KG1 (cell line): ENCODE measurements at regions not wholly inside any gene's neighbourhood (a gene's known extent, or its start where the extent isn't known, plus 50 kb on each side); places are given as distances from the start of the nearest gene placed in this dataset.
"Not testable (repeated sequence)": the region's sequence is repeated elsewhere in the genome, so short reads cannot be mapped to it uniquely, and the experiment has no call there.

ENCODE experiments used
- DNase-seq: peaks from one replicate; lab custom pipeline; 2025; lab: John Stamatoyannopoulos, UW

DNA sequence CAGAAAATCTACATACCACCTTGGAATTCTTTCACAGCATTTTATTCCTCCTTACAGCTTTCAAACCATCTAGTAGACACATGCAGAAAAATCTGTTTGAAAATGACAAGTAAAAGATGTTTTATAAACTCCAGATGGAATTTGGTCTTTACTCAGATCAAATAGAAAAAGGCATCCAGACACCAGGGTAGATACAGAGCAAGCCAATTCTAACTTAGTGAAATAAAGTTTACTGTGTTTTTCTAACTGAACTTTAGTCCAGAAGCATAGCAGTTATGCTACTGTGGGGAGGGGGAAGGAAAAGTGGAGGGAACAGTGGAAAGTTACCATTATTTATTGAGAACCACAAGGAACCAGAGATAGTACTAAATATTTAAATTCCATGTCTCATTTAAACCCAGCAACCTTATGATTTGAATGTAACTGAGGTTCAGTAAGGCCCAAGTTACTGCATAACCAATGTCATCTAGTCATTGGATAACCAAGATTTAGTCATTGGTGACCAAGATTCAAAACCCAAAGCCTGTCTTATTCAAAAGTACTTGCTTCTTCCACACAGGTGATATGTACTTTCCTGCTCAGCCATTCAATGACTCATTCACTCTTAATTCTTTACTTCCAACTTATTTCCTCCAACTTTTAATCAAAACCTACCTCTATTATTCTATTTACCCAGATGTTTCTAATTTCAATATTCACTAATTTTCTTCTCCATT, 57.7 kb downstream of the RAD51AP2 start:
- no peak for DNase-seq

DNA sequence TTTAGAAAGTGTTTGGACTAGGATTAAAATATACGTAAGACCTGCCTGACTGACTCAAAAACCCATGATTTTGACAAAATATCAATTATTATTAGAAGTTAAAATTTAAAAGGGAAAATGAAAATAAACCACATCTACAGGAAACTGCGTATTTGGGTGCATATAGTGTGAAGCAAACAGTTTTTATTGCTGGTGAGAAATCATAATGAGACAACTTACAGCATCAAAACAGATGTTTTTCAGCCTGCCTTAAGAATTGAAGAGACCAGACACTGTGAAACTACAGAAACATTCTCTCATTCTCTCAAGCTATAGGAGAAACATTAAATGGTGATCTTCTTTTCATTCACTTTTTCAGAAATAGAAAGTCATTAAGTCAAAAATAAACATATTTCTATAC, 62.9 kb downstream of the RAD51AP2 start:
- DNase-seq = no peak

DNA sequence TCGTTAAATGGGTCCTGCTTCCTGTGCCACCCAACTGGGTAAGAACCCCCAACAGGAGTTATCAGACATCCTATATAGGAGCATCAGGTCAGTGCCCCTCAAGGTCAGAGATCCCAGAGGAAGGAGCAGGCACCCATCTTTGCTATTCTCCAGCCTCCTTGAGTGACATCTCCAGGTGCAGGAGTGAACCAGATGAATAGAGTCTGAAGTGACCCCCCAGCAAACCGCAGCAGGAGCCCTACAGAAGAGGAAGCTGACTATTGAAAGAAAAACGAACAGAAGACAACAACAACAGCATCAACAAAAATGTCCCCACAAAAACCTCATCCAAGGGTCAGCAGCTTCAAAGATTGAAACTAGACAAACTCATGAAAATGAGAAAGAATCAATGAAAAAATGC, 72.0 kb downstream of the RAD51AP2 start:
- DNase-seq = not testable (repeated sequence)

DNA sequence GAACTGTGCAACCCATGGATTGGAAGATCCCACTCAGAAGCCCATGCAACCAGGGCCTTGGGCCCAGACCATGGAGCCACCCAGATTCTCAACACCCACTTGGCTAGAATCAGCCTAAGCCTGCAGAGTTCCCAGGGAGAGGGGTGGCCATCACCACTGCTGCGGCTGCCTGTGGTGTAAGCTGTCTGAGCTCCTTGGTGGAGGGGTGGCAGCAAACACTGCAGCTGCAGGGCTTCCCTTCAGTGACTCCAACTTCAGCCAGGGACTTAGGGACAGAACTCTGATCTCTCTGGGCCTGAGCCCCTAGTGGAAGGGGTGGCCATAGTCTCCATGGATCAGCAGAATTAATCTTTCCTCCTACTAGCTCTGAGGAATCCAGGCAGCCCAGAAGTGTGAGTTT, 72.5 kb downstream of the RAD51AP2 start:
- DNase-seq = no peak

DNA sequence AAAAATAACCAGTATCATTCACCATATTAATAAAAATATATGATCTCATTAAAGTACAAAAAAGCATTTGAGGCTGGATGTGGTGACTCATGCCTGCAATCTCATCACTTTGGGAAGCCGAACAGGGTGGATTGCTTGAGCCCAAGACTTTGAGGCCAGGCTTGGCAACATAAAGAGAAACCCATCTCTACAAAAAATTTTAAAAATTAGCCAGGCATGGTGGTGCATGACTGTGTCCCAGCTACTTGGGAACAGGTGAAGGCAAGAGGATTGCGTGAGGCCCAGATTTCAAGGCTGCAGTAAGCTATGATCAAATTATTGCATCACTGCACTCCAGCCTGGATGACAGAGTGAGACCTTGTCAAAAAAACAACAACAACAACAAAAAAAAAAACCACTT, 75.9 kb downstream of the RAD51AP2 start:
- DNase-seq = no peak

DNA sequence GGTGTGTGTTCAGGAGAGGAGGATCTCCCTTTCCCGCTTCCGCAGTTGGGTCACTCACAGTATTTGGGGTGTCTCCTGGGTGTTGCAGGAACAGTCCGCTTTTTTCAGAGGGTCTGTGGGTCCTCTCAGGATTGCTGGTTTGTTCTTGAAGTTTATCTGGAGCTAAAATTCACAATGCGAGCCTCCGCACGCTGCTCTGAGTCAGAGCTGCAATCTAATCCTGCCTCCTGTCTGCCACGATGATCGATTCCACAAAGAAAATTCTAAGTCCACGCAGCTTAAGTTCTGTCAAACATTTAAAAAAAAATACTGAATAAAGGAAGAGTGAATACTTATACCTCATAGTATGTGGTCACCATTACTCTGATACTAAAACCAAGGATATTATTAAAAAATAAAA, 76.5 kb downstream of the RAD51AP2 start:
- no peak for DNase-seq

DNA sequence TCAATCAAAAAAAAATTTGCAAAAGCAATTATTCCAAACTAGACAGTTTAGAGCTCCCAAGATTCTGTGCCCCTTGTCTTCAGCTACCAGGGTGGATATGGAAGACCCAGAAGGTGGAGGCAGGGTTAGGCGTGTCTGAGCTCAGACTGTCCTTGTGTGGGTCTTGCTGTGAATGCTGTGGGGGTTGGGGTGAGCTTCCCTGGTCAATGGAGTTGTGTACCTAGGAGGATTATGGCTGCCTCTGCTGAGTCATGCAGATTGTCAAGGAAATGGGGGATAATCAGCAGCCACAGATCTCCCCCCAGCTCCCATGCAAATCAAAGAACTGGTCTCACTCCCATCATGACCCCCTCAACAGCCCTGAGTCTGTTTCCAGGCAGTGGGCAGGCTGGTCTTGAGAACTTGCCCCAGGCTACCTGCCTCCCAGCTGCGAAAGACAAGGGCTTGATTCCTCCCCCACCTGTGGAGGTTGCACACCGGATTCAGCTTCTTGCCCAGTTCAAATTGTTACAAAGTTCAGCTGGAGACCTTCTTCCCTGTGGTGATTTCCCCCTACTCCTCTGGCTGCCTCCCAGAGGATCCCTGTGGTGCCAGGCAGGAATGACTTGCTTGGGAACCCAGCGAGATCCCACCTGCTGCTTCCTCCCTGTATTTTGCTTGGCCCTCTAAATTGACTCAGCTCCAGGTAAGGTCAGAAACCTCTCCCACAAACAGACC, 77.0 kb downstream of the RAD51AP2 start:
- DNase-seq = no peak

DNA sequence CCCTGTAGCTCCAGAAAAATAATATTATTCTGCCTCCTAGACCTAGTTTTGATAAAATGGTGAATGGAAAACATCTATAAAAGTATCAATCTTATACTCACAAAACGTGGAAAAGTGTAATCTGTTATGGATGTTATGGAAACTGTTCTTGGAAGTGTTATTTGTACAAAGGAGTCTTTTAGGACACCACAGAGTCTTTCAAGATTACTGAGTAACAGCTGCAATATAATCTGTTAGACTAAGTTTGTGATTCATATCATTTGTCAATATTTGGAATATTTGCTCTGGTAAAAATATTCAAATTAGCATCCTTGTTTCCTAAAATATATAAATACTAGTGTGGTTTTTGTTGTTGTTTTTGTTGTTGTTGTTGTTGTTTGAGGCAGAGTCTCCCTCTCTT, 87.9 kb downstream of the RAD51AP2 start:
- no peak for DNase-seq

DNA sequence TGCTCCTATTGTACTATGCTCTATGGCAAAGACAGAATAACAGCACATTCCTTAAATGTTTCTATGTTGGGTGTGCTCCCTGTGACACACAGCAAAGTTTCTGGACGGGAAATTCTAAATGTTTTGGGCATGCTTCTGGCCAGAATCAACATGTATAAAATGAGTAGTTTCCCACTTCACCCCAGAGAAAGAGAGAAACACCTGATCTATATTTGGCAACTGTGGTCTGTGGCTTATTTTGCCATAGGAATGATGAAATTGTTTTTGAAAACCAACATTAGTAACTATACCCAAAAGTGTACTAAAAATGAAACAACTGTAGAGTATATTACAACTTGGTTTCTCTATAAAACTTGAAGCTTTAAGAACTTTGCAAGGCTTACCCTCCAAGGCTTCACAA, 89.1 kb downstream of the RAD51AP2 start:
- no peak for DNase-seq

DNA sequence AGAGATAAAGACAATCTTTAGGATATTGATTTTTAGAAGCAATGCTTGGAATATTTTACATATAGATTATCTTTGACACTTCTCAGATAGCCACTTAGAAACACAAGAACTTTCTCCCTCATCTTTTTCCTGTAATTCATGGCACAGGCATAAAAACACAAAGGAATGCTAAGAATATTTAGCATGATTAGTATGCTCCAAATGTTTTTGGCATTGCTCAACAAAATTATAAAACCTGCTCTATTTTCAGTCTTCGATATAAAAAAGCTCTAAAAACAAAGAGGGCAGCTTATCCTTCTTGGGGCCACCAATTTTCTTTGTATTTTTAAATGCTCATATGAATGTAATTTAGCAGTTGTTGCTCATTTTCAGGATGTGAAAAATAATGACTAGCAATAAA, 90.8 kb downstream of the RAD51AP2 start:
- no peak for DNase-seq

DNA sequence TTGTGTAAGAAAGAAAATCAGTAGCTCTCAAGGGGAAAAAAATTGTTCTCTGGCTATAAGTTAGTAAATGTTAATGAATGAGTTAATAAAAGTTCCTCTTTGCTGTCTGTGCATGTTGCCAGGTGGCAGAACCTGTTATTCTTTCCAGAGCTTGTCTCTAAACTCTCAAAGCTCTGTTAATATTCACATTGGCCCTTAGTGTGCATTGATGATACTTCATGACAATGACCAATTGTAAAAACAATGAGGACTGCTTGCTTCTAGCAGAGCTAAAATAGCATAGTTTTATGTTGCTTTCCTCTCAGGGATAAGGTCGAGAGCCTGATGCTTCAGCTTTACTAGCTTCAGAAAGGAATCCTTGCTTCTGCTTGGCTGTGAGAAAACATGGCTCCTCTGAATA, 91.5 kb downstream of the RAD51AP2 start:
- no peak for DNase-seq

DNA sequence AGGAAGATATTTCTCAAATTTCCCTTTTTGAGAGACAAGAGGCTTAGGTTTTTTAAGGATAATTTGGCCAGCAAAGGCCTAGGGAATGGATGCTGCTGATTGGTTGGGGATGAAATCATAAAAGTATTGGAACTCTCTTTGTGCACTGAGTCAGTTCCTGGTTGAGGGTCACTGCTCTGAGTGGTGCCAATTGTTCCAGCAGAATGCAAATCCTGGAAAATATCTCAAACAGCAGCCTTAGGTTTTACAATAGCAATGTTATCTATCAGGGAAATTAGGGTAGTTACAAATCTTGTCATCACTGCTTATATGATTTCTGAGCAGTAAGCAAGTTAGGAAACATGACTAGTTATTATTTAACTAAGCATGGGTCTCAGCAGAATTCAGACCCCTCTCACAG, 96.2 kb downstream of the RAD51AP2 start:
- no peak for DNase-seq

DNA sequence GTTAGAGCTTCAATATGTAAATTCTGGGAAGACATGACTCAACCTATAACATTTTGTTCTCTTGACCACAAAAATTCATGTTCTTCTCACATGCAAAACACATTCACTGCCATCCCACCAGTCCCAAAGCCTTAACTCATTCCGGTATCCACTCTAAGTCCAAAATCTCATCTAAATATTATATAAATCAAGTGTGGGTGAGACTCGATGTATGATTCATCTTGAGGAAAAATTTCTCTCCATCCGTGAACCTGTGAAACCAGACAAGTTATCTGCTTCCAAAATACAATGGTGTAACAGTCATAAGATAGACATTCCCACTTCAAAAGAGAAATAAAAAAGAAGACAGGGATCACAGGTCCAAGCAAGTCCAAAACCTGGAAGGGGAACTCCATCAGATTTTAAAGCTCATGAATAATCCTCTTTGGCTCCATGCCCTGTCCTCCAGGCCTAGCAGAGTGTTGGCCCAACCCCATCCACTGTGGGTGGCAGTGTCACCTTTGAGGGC, 101.3 kb downstream of the RAD51AP2 start:
- DNase-seq = no peak

DNA sequence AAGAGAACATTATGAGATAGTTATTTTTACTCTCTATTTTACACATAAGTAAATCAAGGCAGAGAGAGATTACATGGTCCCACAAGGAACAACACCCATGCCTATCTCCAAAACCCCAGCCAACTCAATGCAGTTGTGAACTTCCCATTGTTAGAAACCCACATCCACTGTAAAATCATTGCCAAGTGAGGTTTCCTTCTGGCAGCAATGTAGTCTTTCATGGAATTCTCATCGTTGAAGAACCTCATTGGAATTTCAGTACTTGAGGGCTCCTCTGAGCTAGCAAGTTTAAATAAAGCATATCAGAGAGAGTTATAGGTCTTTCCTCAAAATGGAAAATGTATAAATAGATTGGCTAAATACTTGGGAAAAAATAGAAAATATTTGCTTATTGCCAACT, 105.2 kb downstream of the RAD51AP2 start:
- DNase-seq = no peak

DNA sequence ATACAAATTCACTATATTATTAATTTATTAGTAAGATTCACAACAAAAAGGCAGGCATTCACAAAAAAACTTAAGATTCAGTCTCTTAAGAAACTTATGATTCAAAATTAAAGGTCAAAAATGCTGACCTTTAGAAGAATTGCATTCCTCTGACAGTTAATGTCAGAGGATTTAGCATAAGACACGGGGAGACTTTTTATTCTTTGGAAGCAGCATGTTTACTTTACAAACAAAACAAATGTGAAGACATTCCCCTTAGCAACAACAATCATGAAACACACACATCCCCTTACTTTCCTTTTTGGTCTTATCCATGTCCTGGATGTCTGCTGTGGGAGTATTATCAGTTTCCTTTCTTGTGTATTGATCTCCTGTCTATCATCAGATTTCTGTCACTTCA, 117.1 kb downstream of the RAD51AP2 start:
- no peak for DNase-seq

DNA sequence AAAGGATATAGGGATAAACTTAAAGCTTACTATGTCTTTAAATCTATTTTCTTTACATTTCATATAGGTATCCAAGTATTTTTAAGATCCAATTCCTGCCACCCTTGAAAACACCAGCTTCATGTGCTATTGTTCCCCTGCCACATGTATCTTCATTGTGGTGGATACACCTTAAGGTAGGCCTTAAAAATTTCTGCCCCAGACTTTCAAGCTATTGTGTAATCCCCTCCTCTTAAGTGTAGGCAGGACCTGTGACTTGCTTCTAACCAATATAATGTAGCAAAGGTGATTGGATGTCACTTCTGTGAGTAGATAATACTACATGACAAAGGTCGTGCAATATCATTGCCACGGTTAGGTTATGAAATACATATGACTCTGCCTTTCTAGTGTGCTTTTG, 119.5 kb downstream of the RAD51AP2 start:
- DNase-seq = no peak

DNA sequence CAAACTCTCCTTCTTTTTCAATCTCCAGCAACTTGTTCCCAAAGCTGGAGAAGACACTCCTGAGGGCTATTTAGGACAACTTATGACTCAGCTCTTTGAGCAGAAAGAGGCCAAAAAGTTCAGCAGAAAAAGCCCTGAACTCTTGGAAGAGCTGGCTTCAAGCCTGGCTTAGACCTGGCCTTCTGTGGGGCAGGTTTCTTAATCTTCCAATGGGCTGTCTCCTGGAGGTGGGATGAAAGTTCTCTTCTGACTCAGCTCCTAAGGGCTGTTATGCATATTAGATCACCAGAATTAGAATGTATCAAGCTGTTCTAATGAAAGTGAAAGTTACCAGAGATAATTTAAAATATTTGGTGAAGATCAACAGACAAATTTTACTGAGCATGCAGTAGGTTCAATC, 129.4 kb downstream of the RAD51AP2 start:
- no peak for DNase-seq

DNA sequence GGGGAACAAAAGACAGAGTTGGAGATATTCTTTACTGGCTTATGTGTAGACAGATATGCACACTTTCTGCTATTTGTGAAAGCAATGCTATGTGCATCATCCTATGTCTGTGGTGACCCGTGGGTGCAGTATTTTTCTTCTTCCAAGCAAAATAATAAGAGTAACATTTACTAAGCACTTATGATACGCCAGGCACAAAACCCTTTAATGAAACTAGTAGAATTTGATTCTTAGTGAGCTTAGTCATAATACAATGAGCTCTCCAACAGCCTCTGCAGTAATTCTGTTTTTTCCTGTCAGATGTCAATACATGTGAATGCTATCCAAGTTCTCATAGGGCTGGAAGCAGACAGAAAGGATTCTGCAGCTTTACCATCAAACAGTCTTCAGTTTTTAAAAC, 130.6 kb downstream of the RAD51AP2 start:
- DNase-seq = no peak

DNA sequence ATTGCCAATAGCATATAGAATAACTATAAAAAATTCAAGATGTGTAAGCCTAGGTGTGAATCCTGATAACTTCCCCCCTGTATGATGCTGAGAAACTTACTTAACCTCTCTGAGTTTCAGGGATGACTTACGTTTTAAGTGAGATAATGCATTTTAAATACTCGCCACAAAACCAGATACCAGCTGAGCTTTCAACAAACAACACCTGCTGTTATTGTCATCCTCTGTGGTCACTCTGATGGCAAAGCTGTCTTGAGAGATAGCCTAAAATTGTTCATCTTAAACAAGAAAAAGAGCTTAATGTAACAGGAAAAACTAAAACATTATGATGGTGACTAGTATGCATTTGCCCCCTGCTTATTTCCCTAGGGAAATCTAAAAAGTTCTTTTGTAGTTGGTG, 131.5 kb downstream of the RAD51AP2 start:
- no peak for DNase-seq

DNA sequence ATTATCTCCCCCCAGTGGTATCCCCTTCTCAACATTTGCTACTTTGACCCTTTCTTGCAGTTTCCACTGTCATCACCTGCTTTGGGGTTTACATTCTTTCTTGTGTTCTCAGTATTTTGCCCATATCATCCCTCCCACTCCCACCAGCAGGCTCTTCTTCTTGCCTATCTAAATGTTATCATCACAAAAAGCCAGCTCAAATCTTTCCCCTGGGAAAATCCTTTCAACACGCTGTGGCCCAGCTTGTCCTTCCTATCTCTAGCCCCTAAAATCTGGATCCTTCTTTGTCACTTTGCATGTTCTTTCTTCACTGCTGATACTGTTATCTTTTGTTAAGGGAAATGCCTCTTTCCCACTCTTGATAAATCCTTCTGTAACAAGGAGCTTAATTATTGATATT, 138.2 kb downstream of the RAD51AP2 start:
- no peak for DNase-seq

DNA sequence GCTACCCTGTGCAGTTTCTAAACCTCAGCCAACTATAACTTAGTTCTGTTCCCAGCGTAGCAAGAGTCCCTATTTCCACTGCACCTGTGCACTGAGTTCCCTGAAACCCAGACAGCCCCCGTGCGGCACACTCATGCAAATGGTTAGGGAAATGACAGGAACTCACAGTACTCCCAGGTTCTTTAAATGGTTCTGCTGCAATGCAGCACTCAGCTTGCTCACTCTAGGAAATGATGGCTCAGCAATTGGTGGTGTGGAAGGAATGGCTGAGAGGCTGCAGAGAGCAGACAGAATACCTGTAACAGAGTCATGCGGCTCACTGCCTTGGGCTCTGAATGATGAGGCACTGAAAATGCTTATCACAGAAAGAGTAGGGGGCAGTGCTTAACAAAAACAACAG, 143.0 kb downstream of the RAD51AP2 start:
- DNase-seq = no peak

DNA sequence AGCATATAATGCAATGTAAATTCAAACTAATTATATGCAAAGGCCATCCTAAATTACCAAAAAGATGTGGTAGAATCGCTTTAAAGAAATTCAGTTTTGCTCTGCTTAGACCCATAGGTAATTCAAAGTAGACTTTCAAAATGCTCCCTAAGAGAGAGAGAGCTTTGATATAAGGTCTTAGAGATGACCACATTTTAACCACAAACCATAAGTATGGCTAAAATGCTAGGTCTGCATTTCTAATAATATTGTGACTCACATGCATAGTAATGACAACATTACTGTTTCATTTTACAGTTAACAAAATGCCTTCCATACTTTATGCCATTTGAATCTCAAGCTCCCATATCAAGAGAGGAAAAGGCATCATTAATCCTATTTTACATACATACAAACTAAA, 144.5 kb downstream of the RAD51AP2 start:
- no peak for DNase-seq

DNA sequence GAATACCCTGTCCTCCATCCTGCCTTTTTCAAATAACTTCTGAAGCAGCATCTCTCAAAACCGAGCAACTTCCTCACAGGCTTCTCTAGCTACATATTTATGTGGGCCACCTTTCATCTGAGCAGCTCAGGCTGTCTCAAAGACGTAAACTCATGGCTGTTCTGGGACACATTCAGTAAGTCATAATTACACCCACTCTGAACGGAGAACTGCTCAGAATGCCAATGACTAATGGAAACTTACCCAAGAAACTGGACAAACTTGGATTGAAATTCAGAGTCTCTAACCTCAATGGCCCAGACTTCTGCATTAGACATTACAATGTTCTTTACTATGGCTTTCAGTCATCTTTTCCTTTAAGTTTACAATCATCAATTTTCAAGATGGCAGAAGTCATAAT, 145.2 kb downstream of the RAD51AP2 start:
- DNase-seq = no peak

DNA sequence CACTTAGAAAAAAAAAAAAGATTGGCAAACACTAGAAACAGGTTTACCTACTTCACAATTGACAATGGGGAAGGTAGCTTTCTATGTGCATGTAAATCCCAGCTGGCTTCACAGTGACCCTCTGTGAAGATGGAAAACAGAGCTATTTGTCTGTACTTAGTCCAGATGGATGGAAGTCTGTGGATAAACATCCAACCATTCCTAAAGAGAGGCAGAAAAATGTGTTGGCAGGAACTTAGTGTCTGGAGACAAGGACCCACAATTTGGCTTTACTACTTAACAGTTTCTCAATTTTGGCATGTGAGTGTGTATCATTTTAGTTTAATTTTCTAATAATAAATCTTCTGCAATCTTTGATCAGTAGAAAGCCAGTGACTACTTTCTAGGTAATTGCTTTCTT, 154.4 kb downstream of the RAD51AP2 start:
- DNase-seq = no peak
